ENCODE measurements at regions not wholly inside any gene's neighbourhood (a gene's known extent, or its start where the extent isn't known, plus 50 kb on each side); places are given as distances from the start of the nearest gene placed in this dataset.

DNA sequence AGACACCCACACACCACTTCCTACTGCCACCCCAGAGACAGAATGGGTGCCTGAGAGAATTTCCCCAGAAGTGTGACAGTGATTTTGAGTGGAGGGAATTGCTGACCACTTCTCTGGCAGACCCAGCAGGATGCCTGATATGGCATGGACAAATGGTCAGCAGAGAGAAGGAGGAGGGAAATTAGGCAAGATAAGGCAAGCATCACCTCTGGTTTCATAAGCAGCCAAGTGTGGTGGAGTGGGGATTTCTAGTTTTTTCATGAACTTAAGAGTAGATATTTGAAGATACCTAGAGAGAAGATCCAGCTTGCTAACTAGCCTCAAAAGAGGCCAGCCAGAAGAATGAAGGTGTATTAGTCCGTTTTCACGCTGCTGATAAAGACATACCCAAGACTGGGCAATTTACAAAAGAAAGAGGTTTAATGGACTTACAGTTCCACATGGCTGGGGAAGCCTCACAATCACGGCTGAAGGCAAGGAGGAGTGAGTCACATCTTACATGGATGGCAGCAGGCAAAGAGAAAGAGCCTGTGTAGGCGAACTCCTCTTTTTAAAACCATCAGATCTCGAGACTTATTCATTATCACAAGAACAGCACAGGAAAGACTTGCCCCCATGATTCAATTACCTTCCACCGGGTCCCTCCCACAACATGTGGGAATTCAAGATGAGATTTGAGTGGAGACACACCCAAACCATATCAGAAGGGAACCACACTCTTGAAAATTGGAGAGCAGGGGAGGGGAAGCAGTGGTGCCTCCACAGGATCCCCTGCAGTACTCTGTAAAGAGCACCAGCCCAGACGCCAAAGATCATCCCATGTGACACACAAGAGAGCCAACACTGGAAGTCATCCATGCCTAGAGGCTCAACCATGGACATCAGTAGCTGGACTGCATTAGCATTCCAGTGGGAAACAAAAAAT lies 64.2 kb downstream of the RBM43 start:
- no peak overlapping the region for H2BK12ac ChIP-seq (ENCODE audit: insufficient read length, low read depth, low read length)
- H3K27me3 Mint-ChIP-seq (ENCODE audit: low read depth): no peaks in the 10 kb centered on the region; the same call in 1 of the 2 replicates

More for the DNA sequence above, 64.2 kb downstream of the RBM43 start:
- Mint-ChIP-seq H3K9me3 (peaks cover 6 to 8% of the 10 kb centered on the region in 2 experiments; a peak in 3 of 5 replicates), H3K4me1 (peaks cover 0 to 2% of the 10 kb centered on the region in 2 experiments; a peak in 1 of 4 replicates), H3K36me3 (ENCODE audit: insufficient read depth in 1 of 3, low read depth in 3 of 3) (peaks cover 5 to 8% (median 6%) of the 10 kb centered on the region in 3 experiments; a peak in 6 of 7 replicates), H3K27ac (peak overlapping the region in 1 of 3 experiments; percentile 14; a peak in 1 of 7 replicates), H3K4me3 (no peak overlapping the region; a peak in 1 of 5 replicates)
- no peak overlapping the region for H3K23ac ChIP-seq (ENCODE audit: insufficient read length, low read depth, low read length)
- H2BK15ac ChIP-seq (ENCODE audit: low read depth, low read length): no peak overlapping the region
- TF ChIP-seq, protein P1, sequence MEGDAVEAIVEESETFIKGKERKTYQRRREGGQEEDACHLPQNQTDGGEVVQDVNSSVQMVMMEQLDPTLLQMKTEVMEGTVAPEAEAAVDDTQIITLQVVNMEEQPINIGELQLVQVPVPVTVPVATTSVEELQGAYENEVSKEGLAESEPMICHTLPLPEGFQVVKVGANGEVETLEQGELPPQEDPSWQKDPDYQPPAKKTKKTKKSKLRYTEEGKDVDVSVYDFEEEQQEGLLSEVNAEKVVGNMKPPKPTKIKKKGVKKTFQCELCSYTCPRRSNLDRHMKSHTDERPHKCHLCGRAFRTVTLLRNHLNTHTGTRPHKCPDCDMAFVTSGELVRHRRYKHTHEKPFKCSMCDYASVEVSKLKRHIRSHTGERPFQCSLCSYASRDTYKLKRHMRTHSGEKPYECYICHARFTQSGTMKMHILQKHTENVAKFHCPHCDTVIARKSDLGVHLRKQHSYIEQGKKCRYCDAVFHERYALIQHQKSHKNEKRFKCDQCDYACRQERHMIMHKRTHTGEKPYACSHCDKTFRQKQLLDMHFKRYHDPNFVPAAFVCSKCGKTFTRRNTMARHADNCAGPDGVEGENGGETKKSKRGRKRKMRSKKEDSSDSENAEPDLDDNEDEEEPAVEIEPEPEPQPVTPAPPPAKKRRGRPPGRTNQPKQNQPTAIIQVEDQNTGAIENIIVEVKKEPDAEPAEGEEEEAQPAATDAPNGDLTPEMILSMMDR (conservative IDR thresholded peaks at IDR 0.05): no peak
- no peaks in the 10 kb centered on the region for H3K4me1 ChIP-seq (ENCODE audit: insufficient read depth, low read length)
- no peak overlapping the region for H4K8ac ChIP-seq (replicated peaks; ENCODE audit: insufficient read length, low read depth, low read length)
- DNase-seq: no peak
- H3K79me1 ChIP-seq (ENCODE audit: insufficient read depth, low read depth, low read length, poor library complexity, severe bottlenecking): no peaks in the 10 kb centered on the region
- H2BK5ac ChIP-seq (ENCODE audit: insufficient read length, low read length): no peak overlapping the region
- no peaks in the 10 kb centered on the region for H3K9me3 ChIP-seq (ENCODE audit: control insufficient read depth, low read depth, low read length)
- H3K23me2 ChIP-seq (ENCODE audit: insufficient read length, low read depth, low read length, poor library complexity, severe bottlenecking): no peaks in the 10 kb centered on the region
- H3K4me2 ChIP-seq (ENCODE audit: insufficient read depth, insufficient read length, low read length): no peak overlapping the region
- no peak overlapping the region for H3K9ac ChIP-seq (ENCODE audit: extremely low read depth, insufficient read length, low read length)
- H3K27ac ChIP-seq (ENCODE audit: insufficient read length, low read depth, low read length): no peak overlapping the region
- no peak overlapping the region for H2AK5ac ChIP-seq (ENCODE audit: insufficient read length, low read length)
- no CpG with 5 or more reads among the region's 7 CpGs for WGBS (ENCODE audit: extremely low coverage, insufficient read length, low lambda C conversion rate)
- H2AFZ ChIP-seq (ENCODE audit: low read length): no peak overlapping the region
- H4K20me1 ChIP-seq (ENCODE audit: control insufficient read depth, insufficient read depth, insufficient read length): no peaks in the 10 kb centered on the region
- H2BK20ac ChIP-seq (ENCODE audit: low read depth, low read length, poor library complexity, severe bottlenecking): no peak overlapping the region
- no peaks in the 10 kb centered on the region for H3K79me2 ChIP-seq (ENCODE audit: insufficient read depth, low read length)
- H3K56ac ChIP-seq (ENCODE audit: insufficient read length, low read depth, low read length): no peak overlapping the region
- no peak overlapping the region for H3K4ac ChIP-seq (ENCODE audit: low read depth, low read length)
- no peak overlapping the region for H4K91ac ChIP-seq (ENCODE audit: insufficient read length, low read depth, low read length)
- H3K18ac ChIP-seq (ENCODE audit: insufficient read length, low read depth, low read length): no peak overlapping the region
- H3K27me3 ChIP-seq (ENCODE audit: insufficient read depth, low read length): no peaks in the 10 kb centered on the region
- no peak overlapping the region for H4K5ac ChIP-seq (ENCODE audit: insufficient read length, low read depth, low read length)
- no peak overlapping the region for H2BK120ac ChIP-seq (ENCODE audit: low read depth, low read length, poor library complexity, severe bottlenecking)
- H3T11ph ChIP-seq (ENCODE audit: low read length): no peak overlapping the region
- H3K14ac ChIP-seq (ENCODE audit: insufficient read depth, low read length): no peak overlapping the region

All from H9 (cell line).